GM18861 (cell line): ENCODE measurements at regions not wholly inside any gene's neighbourhood (a gene's known extent, or its start where the extent isn't known, plus 50 kb on each side); places are given as distances from the start of the nearest gene placed in this dataset.

Experiments used
- ATAC-seq: cut with Tn5 transposase; IDR thresholded peaks from one replicate; pipeline ENCODE4 v1.9.1; 2021; ENCODE audit not compliant: unreplicated experiment

DNA sequence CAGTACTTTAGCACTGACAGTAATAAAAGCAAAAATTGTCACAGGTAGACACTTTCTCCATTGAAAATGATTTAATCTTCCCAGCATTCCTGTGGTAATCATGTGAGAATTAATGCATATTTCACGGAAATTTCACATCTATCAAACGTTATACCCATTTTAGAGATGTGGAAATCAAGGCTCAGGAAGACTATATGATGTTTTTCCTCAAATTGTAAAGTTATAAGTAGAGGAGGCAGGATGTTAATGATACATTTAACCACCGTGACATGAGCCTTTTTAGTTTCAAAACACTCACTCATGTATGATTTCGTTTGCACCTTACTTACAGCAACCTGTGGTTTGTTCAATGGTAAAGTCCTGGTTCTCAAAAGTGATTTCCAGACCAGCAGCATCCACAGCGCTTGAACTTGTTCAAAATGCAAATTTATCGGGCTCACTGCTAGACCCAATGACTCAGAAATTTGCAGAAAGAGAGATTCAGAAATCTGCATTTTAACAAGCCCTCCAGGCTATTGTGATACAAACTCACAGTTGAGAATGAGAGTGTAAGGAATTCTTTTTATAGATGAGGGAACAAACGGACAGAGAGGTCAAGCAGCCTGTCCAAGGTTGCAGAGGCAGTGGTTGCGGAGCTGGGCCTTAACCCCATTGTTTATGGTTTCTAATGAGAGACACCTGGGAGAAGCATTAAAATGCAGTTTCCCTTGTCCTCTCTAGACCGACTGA is 654.8 kb upstream of the TBX3 start:
- no peak for ATAC-seq

DNA sequence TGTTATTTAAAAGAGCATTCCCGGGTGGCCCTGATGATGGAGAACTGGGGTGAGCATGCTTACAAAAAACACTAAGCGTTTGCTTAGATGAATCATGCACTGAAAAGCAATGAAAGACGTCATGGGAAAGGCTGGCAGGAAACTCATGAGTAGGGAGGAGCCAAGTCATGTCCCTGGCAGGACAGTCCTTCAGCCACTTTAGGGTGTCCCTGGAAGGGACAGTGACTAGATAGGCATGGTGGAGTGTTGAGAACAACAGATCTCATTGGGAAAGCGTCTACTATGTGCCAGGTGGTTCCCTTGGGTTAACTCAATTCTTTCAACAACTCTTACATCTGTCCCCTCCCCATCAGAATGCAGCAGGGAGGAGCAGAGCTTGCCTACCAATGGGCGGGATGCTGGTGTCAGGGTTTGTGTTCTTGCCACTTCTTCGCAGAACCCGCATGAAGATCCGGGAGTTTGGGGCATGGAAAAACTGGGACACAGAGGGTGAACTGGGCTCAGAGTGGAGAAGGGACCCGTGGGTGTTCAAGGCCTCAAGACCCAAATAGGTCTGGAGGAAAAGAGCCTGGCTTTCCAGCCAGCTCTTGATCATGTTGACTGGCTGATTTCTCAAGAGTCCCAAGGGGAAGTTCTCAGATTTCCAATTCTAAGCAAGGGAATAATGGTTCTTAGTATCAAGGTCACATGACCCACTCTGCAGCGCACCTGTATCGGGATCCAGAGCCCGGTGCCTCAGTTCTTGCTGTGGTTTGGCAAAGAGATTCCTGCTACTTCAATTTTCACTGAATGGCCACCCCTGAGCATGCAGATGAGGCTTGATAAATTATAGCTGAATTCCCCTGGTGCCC is 653.9 kb upstream of the TBX3 start:
- ATAC-seq, result no peak

DNA sequence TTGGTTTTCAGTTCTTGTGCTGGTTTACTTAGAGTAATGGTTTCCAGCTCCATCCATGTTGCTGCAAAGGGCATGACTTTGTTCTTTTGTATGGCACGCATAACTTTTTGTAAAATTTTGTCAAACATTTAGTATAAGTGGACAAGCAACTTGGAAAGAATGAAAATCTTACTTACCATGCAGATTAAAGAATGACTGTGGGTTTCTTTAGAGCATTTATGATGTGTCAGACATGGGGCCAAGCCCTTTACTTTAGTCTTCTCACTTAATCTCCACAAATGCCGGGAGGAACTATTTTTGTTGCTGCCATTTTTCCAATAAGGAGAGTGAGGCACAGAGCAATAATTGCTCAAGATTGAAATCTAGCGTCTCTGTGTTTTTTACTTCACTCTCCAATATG is 652.5 kb upstream of the TBX3 start:
- ATAC-seq, result no peak

DNA sequence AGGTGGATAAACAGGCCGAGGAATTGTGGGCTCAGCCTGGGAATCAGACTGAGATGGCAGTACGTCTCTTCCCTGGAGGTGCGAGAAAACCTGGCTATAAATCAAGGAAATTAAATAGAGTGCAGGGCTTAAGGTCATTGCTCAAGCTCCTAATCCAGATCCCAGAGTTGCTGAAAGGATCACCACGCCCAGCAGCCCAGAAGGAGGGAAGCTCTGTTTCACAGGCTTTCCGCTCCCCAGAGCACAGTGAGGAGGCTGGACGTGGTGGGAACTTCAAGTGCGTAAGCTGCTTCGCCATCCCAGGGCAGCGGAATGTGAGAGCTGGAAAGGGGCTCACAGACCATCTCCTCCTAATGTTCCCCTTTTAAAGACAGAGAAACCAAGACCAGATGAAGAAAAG is 651.6 kb upstream of the TBX3 start:
- ATAC-seq, result no peak

DNA sequence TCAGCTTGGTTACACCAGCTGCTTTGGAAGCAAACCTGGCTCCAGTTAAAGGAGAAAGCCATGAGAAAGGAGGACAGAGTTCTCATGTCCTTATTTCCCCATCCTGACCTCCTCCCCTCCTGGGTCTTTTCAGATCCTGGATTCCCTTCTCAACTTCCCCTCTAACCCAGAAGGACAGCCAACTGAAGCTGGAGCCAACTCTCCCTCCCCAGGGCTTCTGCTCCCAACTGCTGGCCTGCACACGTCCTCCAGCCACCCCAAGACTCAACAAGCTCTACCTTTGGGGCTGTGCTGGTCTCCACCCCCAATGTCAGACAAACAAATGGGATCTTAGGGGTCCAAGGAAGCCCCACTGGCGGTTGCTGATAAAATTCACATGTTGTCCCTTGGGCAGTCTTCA is 651.1 kb upstream of the TBX3 start:
- ATAC-seq, result no peak

DNA sequence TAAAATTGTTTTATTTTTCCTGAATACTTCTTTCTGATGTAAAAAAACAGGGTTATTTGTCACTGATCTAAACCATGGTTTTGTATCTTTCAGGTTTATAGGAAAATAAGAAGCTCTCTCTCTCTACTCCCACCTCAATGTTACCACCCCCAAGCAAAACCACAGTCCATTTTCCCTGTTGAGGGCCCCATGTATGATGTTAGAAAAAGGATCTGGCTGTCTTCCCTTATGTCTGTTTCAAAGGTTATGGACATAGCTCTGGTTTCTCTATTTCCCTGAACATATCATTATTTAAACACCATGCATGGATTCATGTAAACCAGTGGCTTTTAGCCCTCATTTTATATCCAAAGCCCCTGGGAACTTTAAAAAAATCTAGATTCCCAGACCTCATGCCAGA is 649.0 kb upstream of the TBX3 start:
- ATAC-seq, result no peak

DNA sequence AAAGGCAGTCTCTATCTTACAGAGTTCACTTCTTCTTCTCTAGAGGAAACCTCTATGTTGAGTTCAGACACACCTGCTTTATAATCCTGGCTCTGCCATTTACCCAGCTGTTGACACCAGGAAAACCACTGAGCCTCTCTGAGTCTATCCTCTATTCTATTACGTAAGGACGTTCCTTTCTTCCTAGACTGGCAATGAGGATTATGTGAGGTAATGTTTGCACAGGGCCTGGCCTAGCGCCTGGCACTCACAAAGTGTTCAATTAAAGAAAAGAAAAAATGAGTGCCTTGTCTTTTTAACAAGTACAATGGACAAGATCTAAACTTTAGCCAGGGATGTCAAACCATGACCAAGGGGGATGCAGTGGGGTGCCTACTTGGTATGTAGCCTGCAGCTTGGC is 641.9 kb upstream of the TBX3 start:
- ATAC-seq, result no peak

DNA sequence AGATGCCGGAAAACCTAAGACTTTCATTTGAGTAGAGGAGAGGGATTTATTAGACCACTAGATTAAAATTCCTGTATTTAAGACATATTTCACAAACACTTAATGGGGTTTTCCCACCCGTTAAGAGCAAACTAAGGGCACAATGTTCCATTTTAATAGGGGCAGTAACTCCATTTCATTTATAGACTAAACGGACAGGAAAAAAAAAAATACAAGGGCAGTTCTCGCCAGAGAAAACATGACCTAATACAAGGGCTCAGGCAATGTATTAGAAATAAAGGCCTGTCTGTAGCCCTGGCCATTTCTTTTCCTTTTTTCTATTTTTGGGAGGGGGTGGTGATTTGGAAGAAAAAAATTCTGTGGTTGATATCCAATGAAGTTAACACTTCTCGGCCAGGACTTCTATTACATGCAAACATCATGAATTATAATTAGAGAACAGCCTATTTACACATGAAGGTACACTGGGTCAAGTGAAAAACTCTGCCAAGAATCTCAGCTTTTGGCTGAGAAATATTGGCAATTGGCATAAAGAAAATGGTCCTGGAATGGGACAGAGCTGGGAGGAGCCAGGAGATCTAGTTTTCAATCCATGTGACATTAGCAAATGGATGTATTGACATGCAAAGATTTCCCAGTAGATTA is 641.1 kb upstream of the TBX3 start:
- no peak for ATAC-seq

DNA sequence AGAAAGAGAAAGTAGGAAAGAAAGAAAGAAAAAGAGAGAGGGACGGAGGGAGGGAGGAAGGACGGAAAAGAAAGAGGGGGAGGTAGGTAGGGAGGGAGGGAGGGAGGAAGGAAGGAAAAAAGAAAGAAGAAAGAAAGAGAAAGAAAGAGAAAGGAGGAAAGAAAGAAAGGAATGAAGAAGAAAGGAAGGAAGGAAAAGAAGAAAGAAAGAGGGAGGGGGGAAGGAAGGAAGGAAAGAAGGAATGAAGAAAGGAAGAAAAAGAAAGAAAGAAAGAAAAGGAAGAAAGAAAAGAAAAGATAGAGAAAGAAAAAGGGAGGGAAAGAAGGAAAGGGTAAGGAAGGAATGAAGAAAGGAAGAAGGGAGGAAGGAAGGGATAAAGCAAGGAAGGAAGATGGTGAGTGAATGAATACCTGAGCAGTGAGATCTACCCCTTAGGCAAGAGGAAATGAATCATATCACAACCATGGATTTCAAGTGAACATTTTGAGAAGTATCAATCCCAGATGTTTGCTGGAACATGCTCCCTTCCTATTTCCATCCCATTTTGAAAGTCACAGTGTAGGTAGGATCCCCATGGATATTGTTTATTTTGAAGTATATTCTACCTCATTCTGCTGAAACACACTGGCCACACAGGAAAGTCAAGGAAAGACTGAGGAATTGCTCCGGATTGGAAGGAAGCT is 639.4 kb upstream of the TBX3 start:
- no peak for ATAC-seq

DNA sequence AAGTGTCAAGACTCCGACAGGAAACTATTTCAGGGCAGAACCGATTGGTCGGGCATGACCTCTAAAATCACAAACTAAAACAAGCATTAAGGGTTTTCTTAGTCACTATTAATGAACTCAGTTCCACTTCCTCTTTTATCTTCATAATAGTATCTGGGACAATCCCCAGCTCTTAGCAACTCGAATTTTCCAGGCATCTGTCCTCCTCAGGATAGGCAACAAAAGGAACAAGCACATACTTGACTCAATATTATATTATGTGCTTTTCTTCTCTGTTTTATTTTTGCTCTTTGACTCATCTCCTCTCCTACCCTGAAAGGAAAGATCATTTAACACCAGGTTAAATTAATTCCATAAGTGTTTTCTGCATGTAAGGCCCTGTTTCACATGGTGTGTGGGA is 638.3 kb upstream of the TBX3 start:
- ATAC-seq, result peak; percentile 84

DNA sequence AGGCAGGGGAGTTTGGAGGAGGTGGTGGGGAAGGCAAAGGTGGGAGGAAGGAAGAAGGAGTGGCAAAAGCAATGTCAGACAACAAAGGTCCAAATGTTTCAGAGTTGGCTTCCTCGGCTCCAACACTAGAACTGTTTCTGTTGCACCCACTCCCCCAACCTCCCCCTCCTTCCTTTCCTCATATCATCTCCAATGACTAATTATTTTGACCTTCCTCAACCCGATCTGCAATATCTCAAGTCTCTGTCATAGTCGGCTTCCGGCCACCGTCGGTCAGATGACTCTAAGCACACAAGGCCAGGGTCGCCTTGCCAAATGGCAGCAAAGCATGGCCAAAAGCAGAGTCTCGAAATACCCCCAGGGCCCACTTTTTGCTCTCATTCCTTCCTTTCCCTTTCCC is 637.0 kb upstream of the TBX3 start:
- ATAC-seq, result no peak

DNA sequence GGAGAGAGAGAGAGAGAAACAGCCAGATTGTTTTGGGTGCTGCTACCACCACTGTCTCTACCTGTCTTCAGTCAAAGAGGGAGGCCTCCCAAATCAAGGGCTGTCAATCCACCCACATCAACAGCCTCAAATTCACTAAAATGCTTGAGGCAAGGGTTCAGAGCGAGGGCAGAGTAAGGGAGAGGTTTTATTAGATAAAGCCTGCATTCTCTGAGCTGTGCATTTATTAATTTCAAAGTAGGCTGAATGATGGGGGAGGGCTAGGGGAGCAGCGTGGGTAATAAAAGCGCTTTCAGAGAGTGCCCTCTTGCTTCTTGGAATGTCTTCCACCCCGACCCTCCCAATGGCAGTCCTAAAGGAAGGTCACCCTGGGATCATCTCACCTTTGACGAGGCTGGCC is 636.5 kb upstream of the TBX3 start:
- ATAC-seq, result no peak

DNA sequence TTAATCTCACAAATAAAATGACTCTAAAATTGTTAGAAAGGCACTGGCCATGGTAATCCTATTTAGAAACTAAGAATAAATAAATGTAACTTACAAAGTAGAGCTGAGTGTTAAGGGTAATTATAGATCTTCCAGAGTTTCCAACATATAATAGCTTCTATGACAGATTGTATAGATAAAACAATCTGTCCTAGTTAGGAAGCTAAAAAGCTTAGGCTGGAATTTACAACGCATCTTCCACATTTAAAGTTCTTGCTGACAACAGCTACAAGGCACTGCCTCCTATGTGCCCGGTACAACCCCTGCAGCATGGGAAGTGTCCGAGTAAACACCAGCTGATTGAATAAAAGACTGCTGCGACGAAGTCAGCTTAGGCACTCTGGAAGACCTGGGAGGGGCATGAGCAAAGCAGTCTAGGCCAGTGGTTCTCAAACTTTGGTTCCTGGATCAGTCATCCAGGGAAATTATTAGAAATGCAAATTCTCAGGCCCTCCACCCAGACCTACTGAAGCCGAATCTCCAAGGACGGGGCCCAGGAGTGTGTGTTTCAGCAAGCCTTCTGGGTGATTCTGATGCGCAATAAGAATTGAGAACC is 635.6 kb upstream of the TBX3 start:
- ATAC-seq, result no peak

DNA sequence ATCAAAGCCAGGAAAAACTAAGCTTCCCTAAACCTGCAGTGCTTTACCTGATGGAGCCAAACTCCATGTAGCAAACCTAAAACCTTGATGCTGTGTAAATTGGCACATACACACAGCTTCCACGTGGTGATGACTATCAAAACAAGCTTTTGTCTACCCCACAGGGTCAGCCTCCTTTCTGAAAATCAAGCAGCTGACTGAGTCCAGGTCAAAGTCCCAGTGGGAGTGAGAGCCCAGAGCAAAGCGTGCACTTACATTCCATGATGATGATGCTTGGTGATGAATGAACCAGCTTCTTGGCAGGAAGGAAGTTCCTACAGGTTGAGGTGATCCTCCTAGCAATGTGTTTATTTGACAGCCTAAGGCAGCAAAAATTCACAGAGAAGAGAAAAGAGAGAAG is 630.0 kb upstream of the TBX3 start:
- no peak for ATAC-seq

DNA sequence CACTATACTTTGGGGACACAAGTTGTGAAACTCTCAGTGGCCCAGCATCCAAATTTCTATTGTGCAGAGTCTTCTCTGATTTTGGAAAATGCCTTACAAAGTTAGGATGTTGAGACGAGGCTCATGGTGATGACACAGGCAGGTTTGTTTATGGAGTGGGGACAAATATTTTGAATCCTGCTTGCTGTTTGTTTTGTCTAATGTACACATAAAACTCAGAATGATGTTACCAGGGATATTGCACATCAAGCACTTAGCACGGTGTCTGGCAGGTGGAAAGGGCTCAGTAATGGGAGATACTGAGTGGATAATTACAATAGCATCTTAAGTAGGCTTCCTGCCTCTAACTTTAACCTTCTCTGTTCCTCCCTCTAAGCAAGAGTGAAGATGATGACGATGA is 628.9 kb upstream of the TBX3 start:
- ATAC-seq, result no peak

DNA sequence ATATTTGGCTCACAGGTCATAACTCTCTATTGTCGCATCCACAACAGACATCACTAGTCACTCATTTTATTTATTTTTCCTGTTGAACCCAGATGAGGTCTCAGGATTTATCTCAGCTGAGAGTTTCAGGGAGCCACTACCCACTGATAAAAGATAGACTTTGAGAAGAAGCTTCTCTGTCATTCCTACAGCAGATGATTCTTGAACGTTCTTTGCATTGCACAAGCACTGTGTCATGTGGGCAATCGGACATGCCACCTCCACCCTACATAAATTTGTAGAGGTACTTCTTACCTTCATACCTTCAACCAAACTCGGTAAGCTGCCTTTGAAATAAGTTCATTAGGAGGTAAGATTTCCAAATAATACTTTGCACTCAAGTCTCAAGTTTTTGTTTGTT is 627.9 kb upstream of the TBX3 start:
- no peak for ATAC-seq

DNA sequence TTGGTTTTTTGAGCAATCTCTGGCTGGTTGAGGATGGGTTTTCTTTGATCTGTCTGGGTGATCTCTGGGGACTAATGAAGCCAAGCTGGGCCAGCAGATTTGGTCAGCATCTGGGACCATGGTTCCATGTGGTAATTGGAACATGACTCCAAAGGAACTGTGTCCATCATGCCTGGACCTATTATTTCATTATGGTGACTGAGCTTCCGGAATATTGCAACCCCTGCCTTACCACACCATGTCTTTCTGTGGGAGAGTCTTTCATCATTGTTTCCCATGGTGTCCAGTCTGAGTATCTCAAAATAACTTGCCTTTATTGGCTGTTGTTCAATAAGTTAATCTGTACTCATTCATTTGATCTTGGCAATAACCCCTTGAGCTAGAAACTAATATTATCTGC is 624.9 kb upstream of the TBX3 start:
- ATAC-seq, result no peak

DNA sequence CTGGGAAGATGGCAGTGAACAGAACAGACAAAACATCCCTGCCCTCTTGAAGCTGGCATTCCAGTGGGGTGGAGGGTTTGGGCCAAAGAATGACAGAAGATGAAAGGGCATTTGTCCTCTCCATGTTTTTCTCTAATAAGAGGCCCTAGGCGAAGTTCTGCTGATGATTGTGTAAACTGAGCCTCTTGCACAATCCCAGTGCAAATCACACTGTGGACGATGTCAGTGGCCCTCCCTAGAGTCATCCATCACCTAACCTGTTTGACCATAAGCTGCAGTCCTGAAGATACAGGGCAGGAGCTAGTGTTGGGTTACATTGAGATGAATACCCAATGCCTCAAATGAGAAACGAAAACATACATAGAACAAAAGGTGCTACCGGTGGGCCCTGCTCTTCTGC is 622.4 kb upstream of the TBX3 start:
- ATAC-seq, result no peak

DNA sequence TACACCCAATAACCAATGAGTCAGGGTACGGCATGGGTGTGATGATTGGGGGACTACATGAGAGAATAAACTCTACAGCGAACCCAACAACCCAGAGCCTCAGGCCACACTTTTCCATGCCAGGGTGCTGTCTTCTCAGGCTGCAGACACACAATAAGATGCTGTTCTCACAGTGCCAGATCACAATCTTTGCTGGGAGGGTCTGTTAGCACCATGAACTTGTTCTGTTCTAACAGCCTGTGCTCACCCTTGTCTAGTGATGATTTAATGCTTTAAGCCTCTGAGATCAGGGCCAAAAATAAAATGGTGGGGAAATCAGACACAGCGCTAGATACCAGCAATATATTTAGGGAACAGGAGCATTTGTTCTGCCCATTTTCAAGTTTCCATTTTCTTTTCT is 621.9 kb upstream of the TBX3 start:
- ATAC-seq, result no peak

DNA sequence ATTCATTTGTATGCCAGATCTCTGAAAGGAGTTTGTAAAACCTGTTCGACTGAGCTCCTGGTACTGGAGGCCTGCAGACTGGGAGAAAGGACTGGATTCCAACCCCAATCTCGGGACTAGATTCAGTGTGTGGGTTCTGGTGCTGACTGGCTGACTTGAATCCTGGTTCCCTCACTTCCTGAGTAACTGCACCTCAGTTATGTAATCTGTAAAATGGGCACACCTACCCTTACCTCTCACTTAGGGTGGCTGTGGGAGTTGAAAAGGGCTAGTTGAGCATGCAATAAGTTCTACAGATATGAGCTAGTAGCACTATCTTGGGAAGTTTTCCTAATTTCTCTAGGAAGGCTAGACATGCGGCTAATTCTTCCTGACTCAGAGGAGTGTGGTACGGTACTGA is 621.3 kb upstream of the TBX3 start:
- ATAC-seq, result no peak

DNA sequence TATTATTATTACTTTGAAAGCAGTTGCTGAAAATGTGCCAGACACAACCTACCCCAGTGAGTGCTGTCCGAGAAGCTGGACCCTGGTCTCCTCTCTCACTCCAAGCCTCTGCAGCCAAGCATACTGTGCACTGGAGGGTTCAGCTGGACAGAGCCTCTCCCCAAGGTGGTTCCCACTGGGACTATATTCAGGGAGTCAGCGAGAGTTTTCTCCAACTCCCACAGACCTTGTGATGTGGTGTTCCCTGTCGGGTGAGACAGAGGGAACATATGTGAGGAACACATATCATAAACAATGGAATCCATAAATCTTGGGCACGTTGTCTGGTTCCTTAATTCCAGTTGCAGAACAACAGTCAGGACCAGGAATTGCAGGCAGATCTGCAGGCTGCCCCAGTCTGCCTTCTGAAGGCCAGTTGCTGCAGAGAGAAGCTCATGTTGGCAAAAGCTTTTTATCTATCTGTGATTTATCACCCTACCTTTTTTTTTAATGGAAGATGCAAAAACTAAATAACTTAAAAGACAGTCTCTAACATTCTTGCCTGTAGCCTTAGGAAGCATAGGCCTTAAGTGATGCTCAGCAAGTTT is 619.8 kb upstream of the TBX3 start:
- ATAC-seq, result no peak
